ENCODE measurements at regions not wholly inside any gene's neighbourhood (a gene's known extent, or its start where the extent isn't known, plus 50 kb on each side); places are given as distances from the start of the nearest gene placed in this dataset.

DNA sequence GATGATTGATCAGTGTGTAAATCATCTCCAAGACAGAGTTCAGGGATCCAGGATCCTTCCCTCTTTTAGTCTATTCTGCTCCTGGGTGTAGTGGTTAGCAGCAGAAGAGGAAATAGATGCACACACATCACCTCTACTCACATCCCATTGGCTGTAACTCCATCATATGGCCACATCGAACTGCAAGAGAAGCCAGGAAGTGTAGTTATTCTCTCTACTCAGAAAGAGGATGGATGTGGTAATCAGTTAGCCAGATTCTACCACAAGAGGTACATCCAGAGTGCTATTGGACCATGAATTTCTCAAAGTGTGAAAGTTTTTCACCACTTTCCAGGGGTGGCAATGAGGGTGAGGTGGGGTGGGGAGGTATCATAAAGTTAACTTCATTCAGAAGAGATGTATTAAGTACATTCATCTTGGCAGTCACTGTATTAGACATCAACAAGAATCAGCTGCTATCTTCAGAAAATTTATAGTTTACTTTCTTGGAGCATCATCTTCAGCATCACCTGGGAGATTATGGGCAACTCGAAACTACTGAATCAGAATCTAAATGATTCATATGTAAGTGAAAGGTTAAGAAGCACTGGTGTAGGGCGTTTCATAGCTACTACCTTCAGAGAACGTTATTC lies 60.6 kb upstream of the GAP43 start:
- Histone ChIP-seq H3K9ac (ENCODE audit: control insufficient read depth, insufficient read depth, low read length) (no peak overlapping the region), H3K4me3 (no peak overlapping the region), H4K20me1 (ENCODE audit: control insufficient read depth, insufficient read depth) (no peaks in the 10 kb centered on the region), H3K9me3 (replicated peaks; ENCODE audit: control insufficient read depth, insufficient read depth, low read length) (no peaks in the 10 kb centered on the region), H3K4me1 (ENCODE audit: control insufficient read depth, insufficient read depth, low read length) (no peaks in the 10 kb centered on the region), H3K36me3 (ENCODE audit: control insufficient read depth in 2 of 2, insufficient read depth in 2 of 2, low read length in 1 of 2) (no peaks in the 10 kb centered on the region), H3K4me2 (ENCODE audit: control insufficient read depth, insufficient read depth) (no peak overlapping the region), H3K27me3 (replicated peaks in 1 of 2; ENCODE audit: control insufficient read depth in 2 of 2, insufficient read depth in 2 of 2, low read length in 1 of 2) (no peaks in the 10 kb centered on the region; a peak in 1 of 4 replicates), H3K79me2 (ENCODE audit: control insufficient read depth, insufficient read depth, low read length) (no peaks in the 10 kb centered on the region), H2AFZ (ENCODE audit: control insufficient read depth, low read depth, low read length) (no peak overlapping the region), H3K27ac (ENCODE audit: control insufficient read depth, insufficient read depth) (no peak overlapping the region)
- BruUV-seq (replicated peaks): no TSS peak
- ChIA-PET RAD21 (ENCODE audit: unreplicated experiment) (no interaction called here), SMC1A (ENCODE audit: uncharacterized antibody, unreplicated experiment) (no interaction called here), CTCF (no interaction called here), POLR2A (no interaction called here)
- WGBS (ENCODE audit: insufficient coverage, insufficient replicate concordance, low lambda C conversion rate, missing lambda C conversion rate): 6% methylated on average over 4 of the region's 4 CpGs
- TF ChIP-seq GABPA (IDR thresholded peaks at IDR 0.05; ENCODE audit: low read depth) (no peak), FOS (IDR thresholded peaks at IDR 0.05; ENCODE audit: borderline replicate concordance, extremely low read depth, insufficient read length) (no peak), ZNF622 (IDR thresholded peaks at IDR 0.05) (no peak), ZSCAN29 (IDR thresholded peaks at IDR 0.05) (no peak), NBN (IDR thresholded peaks at IDR 0.05) (no peak), MXI1 (IDR thresholded peaks at IDR 0.05; ENCODE audit: low read depth, low read length) (no peak), TAF1 (IDR thresholded peaks at IDR 0.05; ENCODE audit: borderline replicate concordance, low read depth, low read length) (no peak), EP300 (IDR thresholded peaks at IDR 0.05; ENCODE audit: borderline replicate concordance in 1 of 2, control insufficient read depth in 1 of 2, low read depth in 2 of 2, low read length in 2 of 2) (no peak), JUNB (IDR thresholded peaks at IDR 0.05) (no peak), DPF2 (IDR thresholded peaks at IDR 0.05) (no peak), USF1 (IDR thresholded peaks at IDR 0.05; ENCODE audit: borderline replicate concordance, extremely low read length, insufficient read depth, low read depth, low read length) (no peak), SUZ12 (IDR thresholded peaks at IDR 0.05; ENCODE audit: unreplicated experiment) (no peak), CREB1 (IDR thresholded peaks at IDR 0.05; ENCODE audit: low read depth) (no peak), HSF1 (IDR thresholded peaks at IDR 0.05; ENCODE audit: low read depth, low read length) (no peak), WRNIP1 (IDR thresholded peaks at IDR 0.05; ENCODE audit: borderline replicate concordance, low read depth, low read length) (no peak)
- DNase-seq (ENCODE audit: low read depth, low spot score) (no peak), ATAC-seq (no peak), FAIRE-seq (no peak)
- in situ Hi-C loops (cut with MboI): no loop called here
- intact Hi-C loops (cut with micrococcal nuclease; ENCODE audit: unreplicated experiment): no loop called here
